Fibroblast of pulmonary artery (primary cell): ENCODE measurements at regions not wholly inside any gene's neighbourhood (a gene's known extent, or its start where the extent isn't known, plus 50 kb on each side); places are given as distances from the start of the nearest gene placed in this dataset.

Experiments
- DNase-seq: peaks from one replicate; pipeline ENCODE4 v3.0.0-alpha.2; 2010; ENCODE audit warnings: low read depth
- H3K4me3 ChIP-seq: replicated peaks from 2 replicates; pipeline ENCODE4 v1.5.1; 2011; ENCODE audit warnings: low read depth, mild to moderate bottlenecking, control low read depth, low read length, moderate library complexity
- CTCF ChIP-seq: IDR thresholded peaks from 2 replicates; pipeline ENCODE4 v1.5.1; 2011; ENCODE audit warnings: mild to moderate bottlenecking, control low read depth, low read length, inconsistent platforms; ENCODE audit errors: missing control alignments

GRCh38 chr4:152225680-152226079, 310.2 kb downstream of the FBXW7 start:
- no peak for DNase-seq
- TF ChIP-seq CTCF, result no peak
- H3K4me3 ChIP-seq, result no peak overlapping the region

- no peak for TF ChIP-seq CTCF
- DNase-seq, result no peak
- no peak overlapping the region for H3K4me3 ChIP-seq
Measured at GRCh38 chr4:152224721-152225420, 311.0 kb downstream of the FBXW7 start.

- no peak overlapping the region for H3K4me3 ChIP-seq
- no peak for TF ChIP-seq CTCF
- DNase-seq, result no peak
Measured at GRCh38 chr4:152224223-152224622, 311.7 kb downstream of the FBXW7 start.

- DNase-seq, result no peak
- no peak for TF ChIP-seq CTCF
- H3K4me3 ChIP-seq, result no peak overlapping the region
Measured at GRCh38 chr4:152223600-152223999, 312.3 kb downstream of the FBXW7 start.

- no peak for DNase-seq
- no peak for TF ChIP-seq CTCF
- no peak overlapping the region for H3K4me3 ChIP-seq
Measured at GRCh38 chr4:152221816-152222516, 313.9 kb downstream of the FBXW7 start.

GRCh38 chr4:152220201-152220666, 315.7 kb downstream of the FBXW7 start:
- no peak for DNase-seq
- no peak for TF ChIP-seq CTCF
- H3K4me3 ChIP-seq, result no peak overlapping the region

GRCh38 chr4:152218576-152218975, 317.3 kb downstream of the FBXW7 start:
- no peak overlapping the region for H3K4me3 ChIP-seq
- DNase-seq, result no peak
- no peak for TF ChIP-seq CTCF
